K562 (cell line): ENCODE measurements at regions not wholly inside any gene's neighbourhood (a gene's known extent, or its start where the extent isn't known, plus 50 kb on each side); places are given as distances from the start of the nearest gene placed in this dataset.

Source experiments
- ATAC-seq: fragments of 200-7000 bp; cut with Tn5 transposase; 3 replicates; pipeline ENCODE4 v1.9.1; 2020; ENCODE audit warnings: moderate library complexity
- BruUV-seq: library from RNA; stranded (reverse); fragments of 400-500 nt; replicated peaks from 2 replicates; lab custom pipeline; 2021; lab: Mats Ljungman, UMichigan
- CTCF ChIA-PET: fragments of 300-600 bp; formaldehyde crosslinking; extraction: SDS; loops from one replicate; lab custom pipeline; 2021; ENCODE audit warnings: low intra/inter-chr PET ratio; lab: Yijun Ruan, JAX
- POLR2A ChIA-PET: fragments of 300-600, 350-650 bp; sonication (Branson Sonifier 250); formaldehyde crosslinking; extraction: SDS; loops from one replicate; lab custom pipeline; 2021; ENCODE audit warnings: antibody characterized with exemption, inconsistent platforms; lab: Yijun Ruan, JAX
- DNase-seq, 4 experiments: peaks; one replicate each; pipeline versions ENCODE4 v3.0.0 to v3.0.0-alpha.2; 2011 to 2018; ENCODE audit warnings: low spot score in 3 of 4, mixed read lengths in 3 of 4; ENCODE audit errors: extremely low read depth in 1 of 4
- FAIRE-seq: peaks from 2 replicates; lab custom pipeline; 2011; peaks lifted over from hg19 to GRCh38; lab: Jason Lieb, UNC
- H2AFZ ChIP-seq: 2 replicates; pipeline ENCODE4 v1.6.0; 2011; ENCODE audit warnings: low read depth, low read length, control low read depth, inconsistent platforms
- H3K27ac ChIP-seq: fragments of 200-600 bp; 3 replicates; pipeline ENCODE4 v1.8.0; 2011; ENCODE audit warnings: low read depth, mild to moderate bottlenecking, control low read depth, inconsistent platforms, low read length, moderate library complexity, mixed read lengths; ENCODE audit errors: extremely low read depth
- H3K27me3 ChIP-seq, 2 experiments: fragments of 300-600 bp in 1 of 2; 2 replicates in 1 of 2; 3 replicates in 1 of 2; pipeline versions ENCODE4 v1.6.0 to v1.8.0; 2011; ENCODE audit warnings: inconsistent platforms in 2 of 2, low read length in 2 of 2, mild to moderate bottlenecking in 1 of 2, mixed read lengths in 1 of 2, moderate library complexity in 1 of 2; ENCODE audit not compliant: control insufficient read depth in 2 of 2, insufficient read depth in 2 of 2
- H3K36me3 ChIP-seq: fragments of 300-600 bp; 3 replicates; pipeline ENCODE4 v1.8.0; 2011; ENCODE audit warnings: mild to moderate bottlenecking, low read length, inconsistent platforms; ENCODE audit not compliant: control insufficient read depth, insufficient read depth
- H3K4me1 ChIP-seq, 2 experiments: fragments of 200-600 bp in 1 of 2; replicated peaks in 1 of 2; 2 replicates in 1 of 2; 3 replicates in 1 of 2; pipeline versions ENCODE4 v1.5.1 to v1.8.0; 2011; ENCODE audit warnings: inconsistent platforms in 2 of 2, low read length in 2 of 2, mild to moderate bottlenecking in 1 of 2, mixed read lengths in 1 of 2, moderate library complexity in 1 of 2; ENCODE audit not compliant: control insufficient read depth in 2 of 2, insufficient read depth in 2 of 2
- H3K4me2 ChIP-seq: 2 replicates; pipeline ENCODE4 v1.6.1; 2011; ENCODE audit warnings: low read length, control low read depth, inconsistent platforms, mixed read lengths; ENCODE audit not compliant: insufficient read depth
- H3K4me3 ChIP-seq: fragments of 200-600 bp; sonication (generic), shearing (Covaris generic); 2 replicates; pipeline ENCODE4 v1.5.1; 2016; ENCODE audit warnings: control low read depth, inconsistent platforms
- H3K79me2 ChIP-seq: fragments of 200-600 bp; 3 replicates; pipeline ENCODE4 v1.8.0; 2011; ENCODE audit warnings: low read length, inconsistent platforms; ENCODE audit not compliant: control insufficient read depth, insufficient read depth
- H3K9ac ChIP-seq, 2 experiments: 2 replicates each; pipeline versions ENCODE4 v1.6.0 to v1.6.1; 2011; ENCODE audit warnings: low read depth in 2 of 2, low read length in 2 of 2, control low read depth in 1 of 2, inconsistent platforms in 1 of 2, mild to moderate bottlenecking in 1 of 2, mixed read lengths in 1 of 2; ENCODE audit not compliant: insufficient read depth in 1 of 2
- H3K9me1 ChIP-seq: one replicate; pipeline ENCODE4 v1.6.0; 2011; ENCODE audit warnings: inconsistent platforms, mild to moderate bottlenecking, low read length, moderate library complexity; ENCODE audit not compliant: control insufficient read depth, insufficient read depth
- H3K9me3 ChIP-seq: replicated peaks from 2 replicates; pipeline ENCODE4 v1.5.1; 2011; ENCODE audit warnings: low read depth, low read length, inconsistent platforms; ENCODE audit not compliant: control insufficient read depth, insufficient read depth
- H4K20me1 ChIP-seq: replicated peaks from 2 replicates; pipeline ENCODE4 v1.6.1; 2011; ENCODE audit warnings: low read length, inconsistent platforms, mixed read lengths; ENCODE audit not compliant: control insufficient read depth, insufficient read depth
- ATF3 ChIP-seq, 2 experiments: fragments of 450-650 bp in 1 of 2; sonication (generic) in 1 of 2; formaldehyde crosslinking in 1 of 2; IDR thresholded peaks in 1 of 2; conservative IDR thresholded peaks in 1 of 2; 2 replicates each; pipeline versions ENCODE4 v1.6.1 to v1.8.1; 2016 to 2023; ENCODE audit warnings: mild to moderate bottlenecking in 2 of 2, moderate library complexity in 2 of 2, inconsistent platforms in 1 of 2, missing genetic modification reagents in 1 of 2
- CBFA2T3 ChIP-seq: fragments of 450-650 bp; IDR thresholded peaks from 2 replicates; pipeline ENCODE4 v1.6.1; 2017
- DMBX1 ChIP-seq: fragments of 250-450 bp; sonication (Bioruptor Pico); IDR thresholded peaks from 2 replicates; pipeline ENCODE4 v1.8.0; 2022; ENCODE audit warnings: inconsistent platforms, mild to moderate bottlenecking, moderate library complexity, borderline replicate concordance
- ESRRA ChIP-seq: fragments of 450-650 bp; IDR thresholded peaks from 2 replicates; pipeline ENCODE4 v1.6.1; 2014; ENCODE audit warnings: low read depth, mild to moderate bottlenecking, moderate library complexity, borderline replicate concordance
- JUNB ChIP-seq: fragments of 450-650 bp; formaldehyde crosslinking; conservative IDR thresholded peaks from 2 replicates; pipeline ENCODE4 v1.4.0; 2020; ENCODE audit warnings: mild to moderate bottlenecking
- MNT ChIP-seq, 2 experiments: fragments of 450-650 bp; conservative IDR thresholded peaks; 2 replicates each; pipeline ENCODE4 v1.6.1; 2017; ENCODE audit warnings: mild to moderate bottlenecking in 2 of 2, moderate library complexity in 2 of 2
- PURB ChIP-seq: sonication (generic); formaldehyde crosslinking; IDR thresholded peaks from 2 replicates; pipeline ENCODE4 v1.9.0; 2021; ENCODE audit warnings: low read depth, mild to moderate bottlenecking, missing genetic modification reagents
- RAD51 ChIP-seq: fragments of 450-650 bp; IDR thresholded peaks from 2 replicates; pipeline ENCODE4 v1.7.1; 2016; ENCODE audit warnings: low read depth, mild to moderate bottlenecking, borderline replicate concordance
- ZNF239 ChIP-seq: fragments of 250-450 bp; sonication (Bioruptor Pico); IDR thresholded peaks from 2 replicates; pipeline ENCODE4 v1.4.0; 2020; ENCODE audit warnings: mild to moderate bottlenecking
- WGBS: fragments of 100-300 bp; shearing (Covaris generic); methylation state at CpG from one replicate; pipeline ENCODE4 v1.1.6; 2016; ENCODE audit warnings: low coverage, mixed read lengths; ENCODE audit not compliant: insufficient coverage; ENCODE audit errors: missing lambda C conversion rate; 5-methylcytosine and 5-hydroxymethylcytosine counted together
- in situ Hi-C: fragments of 300-500 bp; cut with MboI; formaldehyde crosslinking; loops from 4 replicates; pipeline ENCODE4 v1.15.0; 2018; ENCODE audit warnings: inconsistent platforms, mixed read lengths
- intact Hi-C: fragments of 100-400 bp; cut with micrococcal nuclease; formaldehyde crosslinking; loops from 2 replicates; pipeline ENCODE4 v1.14.2; 2022

GRCh38 chr18:22509423-22509822, 91.7 kb upstream of the CTAGE1 start (continued):
- 0 out of 2 replicates have a peak, but pooled peaks have one; percentile 10 for TF ChIP-seq JUNB (CRISPR knock-in tag)
- peak; percentile 69 for TF ChIP-seq ATF3 (IDR thresholded peaks at IDR 0.05)
- TF ChIP-seq ATF3 (CRISPR knock-in tag; conservative IDR thresholded peaks at IDR 0.05), result no peak
- TF ChIP-seq MNT (conservative IDR thresholded peaks at IDR 0.05), result no peak
- TF ChIP-seq PURB (CRISPR knock-in tag), result no peak

- H4K20me1 ChIP-seq, result no peaks in the 10 kb centered on the region
- no TSS peak for BruUV-seq
- H3K79me2 ChIP-seq, result no peaks in the 10 kb centered on the region
- DNase-seq (no peak), ATAC-seq (no peak), FAIRE-seq (no peak)
- H3K4me3 ChIP-seq, result no peak overlapping the region
- no peak overlapping the region for H2AFZ ChIP-seq
- peaks cover 0 to 8% of the 10 kb centered on the region in 2 experiments; a peak in 2 of 5 replicates for H3K27me3 ChIP-seq
- H3K9me1 ChIP-seq, result no peaks in the 10 kb centered on the region
- H3K27ac ChIP-seq, result no peak overlapping the region
- no peaks in the 10 kb centered on the region for H3K36me3 ChIP-seq
- H3K9ac ChIP-seq, result no peak overlapping the region
- CTCF ChIA-PET, result no interaction called here
- 0% methylated on average over 1 of the region's 1 CpG for WGBS
- no peak overlapping the region for H3K4me2 ChIP-seq
- in situ Hi-C loops, result no loop called here
- POLR2A ChIA-PET, result interaction anchor here (0.7 kb wide), 1 partner anchor 9 kb away, joined by 3 read pairs; no protein-coding TSS in a partner anchor
- no peaks in the 10 kb centered on the region for H3K4me1 ChIP-seq
- H3K9me3 ChIP-seq, result no peaks in the 10 kb centered on the region
- intact Hi-C loops, result no loop called here
- TF ChIP-seq ESRRA (peak; percentile 55), CBFA2T3 (peak; percentile 21; the same call in 1 of the 2 replicates), ZNF239 (CRISPR knock-in tag) (peak; percentile 88), RAD51 (no peak), DMBX1 (no peak)
Observed at GRCh38 chr18:22510697-22511096, 93.0 kb upstream of the CTAGE1 start.
